CD4-positive, alpha-beta T cell (primary cell): ENCODE measurements at regions not wholly inside any gene's neighbourhood (a gene's known extent, or its start where the extent isn't known, plus 50 kb on each side); places are given as distances from the start of the nearest gene placed in this dataset.

Source experiments
- ATAC-seq: fragments of 200-7000 bp; cut with Tn5 transposase; one replicate; pipeline ENCODE4 v1.10.0; 2022; ENCODE audit warnings: mild to moderate bottlenecking; ENCODE audit not compliant: poor library complexity
- CTCF ChIA-PET: fragments of 350-600 bp; sonication (Branson Sonifier 250); formaldehyde crosslinking; loops from one replicate; lab custom pipeline; 2021; ENCODE audit warnings: antibody characterized with exemption, inconsistent platforms; lab: Charles Lee
- POLR2A ChIA-PET: fragments of 350-600 bp; sonication (Branson Sonifier 250); formaldehyde crosslinking; loops from one replicate; lab custom pipeline; 2021; ENCODE audit warnings: antibody characterized with exemption, inconsistent platforms; lab: Charles Lee
- DNase-seq, 14 experiments: peaks; one replicate each; pipeline ENCODE4 v3.0.0-alpha.2; 2013 to 2020; ENCODE audit warnings: mixed read lengths in 2 of 14
- H3K27ac ChIP-seq, 2 donors: one replicate each; pipeline versions ENCODE4 v1.5.1 to v1.7.0; 2013; ENCODE audit warnings: low read length in 2 of 2, low read depth in 1 of 2, mild to moderate bottlenecking in 1 of 2
- H3K27me3 ChIP-seq, 2 experiments: 1 replicate in 1 of 2; 2 replicates in 1 of 2; pipeline versions ENCODE4 v1.6.1 to v1.7.0; 2013; ENCODE audit warnings: low read length in 2 of 2, control low read depth in 1 of 2, mild to moderate bottlenecking in 1 of 2, moderate library complexity in 1 of 2; ENCODE audit not compliant: insufficient read depth in 2 of 2, control insufficient read depth in 1 of 2
- H3K36me3 ChIP-seq: one replicate; pipeline ENCODE4 v1.6.1; 2013; ENCODE audit warnings: low read length, control low read depth; ENCODE audit not compliant: insufficient read depth
- H3K4me1 ChIP-seq: one replicate; pipeline ENCODE4 v1.6.1; 2013; ENCODE audit warnings: low read length, control low read depth; ENCODE audit not compliant: insufficient read depth
- H3K4me3 ChIP-seq: one replicate; pipeline ENCODE4 v1.5.1; 2013; ENCODE audit warnings: mild to moderate bottlenecking, low read length, moderate library complexity
- H3K9me3 ChIP-seq, 2 experiments: 1 replicate in 1 of 2; 2 replicates in 1 of 2; pipeline versions ENCODE4 v1.6.1 to v1.7.0; 2013; ENCODE audit warnings: low read length in 2 of 2, mild to moderate bottlenecking in 2 of 2, control low read depth in 1 of 2, moderate library complexity in 1 of 2; ENCODE audit not compliant: control insufficient read depth in 1 of 2, insufficient read depth in 1 of 2
- H3K27ac Mint-ChIP-seq: one replicate; pipeline ENCODE4 v1.8.0; 2020; ENCODE audit warnings: mixed read lengths
- H3K27me3 Mint-ChIP-seq: one replicate; pipeline ENCODE4 v1.8.0; 2021; ENCODE audit warnings: mixed read lengths
- H3K36me3 Mint-ChIP-seq: one replicate; pipeline ENCODE4 v1.8.0; 2021; ENCODE audit warnings: low read depth, mixed read lengths
- H3K4me1 Mint-ChIP-seq: one replicate; pipeline ENCODE4 v1.8.0; 2021; ENCODE audit warnings: low read depth, mixed read lengths
- H3K4me3 Mint-ChIP-seq: one replicate; pipeline ENCODE4 v1.8.0; 2020; ENCODE audit warnings: mild to moderate bottlenecking, mixed read lengths
- H3K9me3 Mint-ChIP-seq: one replicate; pipeline ENCODE4 v1.8.0; 2020; ENCODE audit warnings: mixed read lengths
- intact Hi-C, 2 experiments: fragments of 100-400 bp; cut with DNase I in 1 of 2; cut with micrococcal nuclease in 1 of 2; formaldehyde crosslinking; loops; one replicate each; pipeline versions ENCODE4 v1.15.1 to v1.9.0; 2023 to 2025; cut with DNase I, micrococcal nuclease
- TF ChIP-seq, protein P1 (sequence below): fragments of 200-600 bp; IDR thresholded peaks from one replicate; pipeline ENCODE4 v1.8.0; 2022; ENCODE audit warnings: antibody characterized with exemption, mild to moderate bottlenecking

DNA sequence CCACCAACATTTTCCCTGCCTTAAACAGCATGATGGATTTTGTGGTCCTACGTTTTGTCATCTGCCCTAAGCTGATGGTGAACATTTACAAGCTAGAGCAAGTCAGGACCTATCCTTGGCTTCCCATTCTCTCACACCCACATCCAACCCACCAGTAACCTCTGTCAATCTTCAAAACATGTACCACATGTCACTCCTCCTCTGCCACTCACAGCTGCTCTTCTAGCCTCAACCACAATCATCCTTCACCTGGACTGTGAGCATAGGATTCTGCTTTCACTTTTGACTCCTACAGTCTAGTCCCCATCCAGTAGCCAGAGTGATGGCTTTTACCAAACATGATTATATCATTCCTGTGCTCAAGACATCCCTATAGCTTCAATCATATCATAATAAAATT is 279.8 kb upstream of the DLGAP1 start:
- ATAC-seq (no peak), DNase-seq (no peak)
- H3K36me3 Mint-ChIP-seq, result no peaks in the 10 kb centered on the region
- ChIA-PET POLR2A (no interaction called here), CTCF (no interaction called here)
- no peak overlapping the region for H3K4me3 Mint-ChIP-seq
- Histone ChIP-seq H3K4me1 (no peaks in the 10 kb centered on the region), H3K27me3 (no peaks in the 10 kb centered on the region), H3K4me3 (no peak overlapping the region), H3K36me3 (no peaks in the 10 kb centered on the region), H3K9me3 (no peaks in the 10 kb centered on the region), H3K27ac (no peak overlapping the region)
- peaks cover 22% of the 10 kb centered on the region for H3K9me3 Mint-ChIP-seq
- H3K4me1 Mint-ChIP-seq, result no peaks in the 10 kb centered on the region
- H3K27ac Mint-ChIP-seq, result no peak overlapping the region
- H3K27me3 Mint-ChIP-seq, result no peaks in the 10 kb centered on the region
- intact Hi-C loops, result loop anchor here in 1 of 2 experiments (10.0 kb wide), 1 partner anchor 60 kb away; no protein-coding TSS in a partner anchor
- TF ChIP-seq, protein P1, sequence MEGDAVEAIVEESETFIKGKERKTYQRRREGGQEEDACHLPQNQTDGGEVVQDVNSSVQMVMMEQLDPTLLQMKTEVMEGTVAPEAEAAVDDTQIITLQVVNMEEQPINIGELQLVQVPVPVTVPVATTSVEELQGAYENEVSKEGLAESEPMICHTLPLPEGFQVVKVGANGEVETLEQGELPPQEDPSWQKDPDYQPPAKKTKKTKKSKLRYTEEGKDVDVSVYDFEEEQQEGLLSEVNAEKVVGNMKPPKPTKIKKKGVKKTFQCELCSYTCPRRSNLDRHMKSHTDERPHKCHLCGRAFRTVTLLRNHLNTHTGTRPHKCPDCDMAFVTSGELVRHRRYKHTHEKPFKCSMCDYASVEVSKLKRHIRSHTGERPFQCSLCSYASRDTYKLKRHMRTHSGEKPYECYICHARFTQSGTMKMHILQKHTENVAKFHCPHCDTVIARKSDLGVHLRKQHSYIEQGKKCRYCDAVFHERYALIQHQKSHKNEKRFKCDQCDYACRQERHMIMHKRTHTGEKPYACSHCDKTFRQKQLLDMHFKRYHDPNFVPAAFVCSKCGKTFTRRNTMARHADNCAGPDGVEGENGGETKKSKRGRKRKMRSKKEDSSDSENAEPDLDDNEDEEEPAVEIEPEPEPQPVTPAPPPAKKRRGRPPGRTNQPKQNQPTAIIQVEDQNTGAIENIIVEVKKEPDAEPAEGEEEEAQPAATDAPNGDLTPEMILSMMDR, result no peak

GRCh38 chr18:4734021-4734420 is 278.9 kb upstream of the DLGAP1 start:
- no peaks in the 10 kb centered on the region for H3K36me3 Mint-ChIP-seq
- no peak for ATAC-seq
- ChIA-PET CTCF (no interaction called here), POLR2A (no interaction called here)
- Histone ChIP-seq H3K9me3 (no peaks in the 10 kb centered on the region), H3K27me3 (no peaks in the 10 kb centered on the region), H3K4me1 (no peaks in the 10 kb centered on the region), H3K36me3 (no peaks in the 10 kb centered on the region), H3K4me3 (no peak overlapping the region), H3K27ac (no peak overlapping the region)
- intact Hi-C loops, result loop anchor here in 1 of 2 experiments (10.0 kb wide), 1 partner anchor 59 kb away; no protein-coding TSS in a partner anchor
- H3K9me3 Mint-ChIP-seq, result peaks cover 23% of the 10 kb centered on the region
- no peak overlapping the region for H3K27ac Mint-ChIP-seq
- H3K4me1 Mint-ChIP-seq, result no peaks in the 10 kb centered on the region
- no peaks in the 10 kb centered on the region for H3K27me3 Mint-ChIP-seq
- no peak for DNase-seq
- TF ChIP-seq, protein P1, result no peak
- H3K4me3 Mint-ChIP-seq, result no peak overlapping the region

GRCh38 chr18:4721545-4721944 is 266.4 kb upstream of the DLGAP1 start:
- no peaks in the 10 kb centered on the region for H3K27me3 ChIP-seq
- intact Hi-C loops, result no loop called here
- ATAC-seq, result no peak
- ChIA-PET CTCF (no interaction called here), POLR2A (no interaction called here)
- no peak overlapping the region for H3K27ac ChIP-seq
- H3K9me3 ChIP-seq, result peaks cover 0 to 4% of the 10 kb centered on the region in 2 experiments
- Mint-ChIP-seq H3K4me1 (no peaks in the 10 kb centered on the region), H3K4me3 (no peak overlapping the region), H3K27ac (no peak overlapping the region), H3K27me3 (no peaks in the 10 kb centered on the region), H3K9me3 (peaks cover 5% of the 10 kb centered on the region), H3K36me3 (no peaks in the 10 kb centered on the region)
- TF ChIP-seq, protein P1, result no peak
- H3K4me3 ChIP-seq, result no peak overlapping the region
- H3K36me3 ChIP-seq, result no peaks in the 10 kb centered on the region
- no peaks in the 10 kb centered on the region for H3K4me1 ChIP-seq
- no peak for DNase-seq
